Stomach (tissue), 8 donors: ENCODE measurements at regions not wholly inside any gene's neighbourhood (a gene's known extent, or its start where the extent isn't known, plus 50 kb on each side); places are given as distances from the start of the nearest gene placed in this dataset.

Experiments used
- DNase-seq, 2 donors: peaks; one replicate each; pipeline versions ENCODE4 v3.0.0 to v3.0.0-alpha.2; 2013 to 2019
- H3K27ac ChIP-seq, 5 donors: fragments of 200-600 bp in 4 of 5; sonication (generic) in 4 of 5; one replicate each; pipeline ENCODE4 v1.5.1; 2013 to 2019; ENCODE audit warnings: mild to moderate bottlenecking in 1 of 5, moderate library complexity in 1 of 5
- H3K27me3 ChIP-seq, 3 donors: fragments of 200-600 bp; sonication (generic); one replicate each; pipeline ENCODE4 v1.5.1; 2017 to 2019; ENCODE audit warnings: mixed run types in 1 of 3
- H3K36me3 ChIP-seq, 4 donors: fragments of 200-600 bp; sonication (generic); 1 replicate in 3 of 4; 2 replicates in 1 of 4; pipeline ENCODE4 v1.5.1; 2016 to 2019
- H3K4me1 ChIP-seq, 4 donors: fragments of 200-600 bp; sonication (generic); one replicate each; pipeline ENCODE4 v1.5.1; 2016 to 2019
- H3K4me3 ChIP-seq, 4 donors: fragments of 200-600 bp; sonication (generic) in 3 of 4; one replicate each; pipeline ENCODE4 v1.5.1; 2016 to 2019; ENCODE audit warnings: mild to moderate bottlenecking in 1 of 4
- H3K9me3 ChIP-seq, 4 donors: fragments of 200-600 bp; sonication (generic); one replicate each; pipeline ENCODE4 v1.5.1; 2016 to 2019
- EP300 ChIP-seq: sonication (generic); formaldehyde crosslinking; IDR thresholded peaks from one replicate; pipeline ENCODE4 v1.6.1; 2017; ENCODE audit warnings: antibody characterized with exemption
- POLR2A ChIP-seq, 4 donors: fragments of 450-650 bp; IDR thresholded peaks; one replicate each; pipeline ENCODE4 v1.6.1; 2016; ENCODE audit warnings: antibody characterized with exemption in 4 of 4, control low read depth in 2 of 4, mild to moderate bottlenecking in 1 of 4, moderate library complexity in 1 of 4
- POLR2AphosphoS5 ChIP-seq, 3 donors: sonication (generic); formaldehyde crosslinking; IDR thresholded peaks; one replicate each; pipeline ENCODE4 v1.6.1; 2016; ENCODE audit warnings: antibody characterized with exemption in 3 of 3
- WGBS, 5 donors: extraction: QIAGEN DNeasy Blood & Tissue Kit in 3 of 5; methylation state at CpG; one replicate each; pipeline versions ENCODE4 v1.1.5 to v1.1.7; 2013 to 2018; 5-methylcytosine and 5-hydroxymethylcytosine counted together
- intact Hi-C: fragments of 100-400 bp; cut with DNase I; formaldehyde crosslinking; loops from one replicate; pipeline ENCODE4 v1.15.1; 2023; ENCODE audit warnings: low total_unique reads
- TF ChIP-seq, protein P1 (sequence below), 7 experiments: fragments of 450-650 bp in 4 of 7; fragments of 200-600 bp in 3 of 7; sonication (generic) in 3 of 7; IDR thresholded peaks; one replicate each; pipeline ENCODE4 v1.5.1; 2016 to 2019; ENCODE audit warnings: antibody characterized with exemption in 7 of 7, control low read depth in 2 of 7, mild to moderate bottlenecking in 1 of 7
- donor health status: healthy with polysubstance abuse.
- donor health status: Bipolar disorder and iron deficiency.
- donor health status: healthy.

GRCh38 chr10:78910476-78910875 is 158.3 kb upstream of the ZMIZ1 start:
- H3K36me3 ChIP-seq: no peaks in the 10 kb centered on the region
- no peak overlapping the region for H3K4me3 ChIP-seq
- intact Hi-C loops: no loop called here
- no peaks in the 10 kb centered on the region for H3K9me3 ChIP-seq
- H3K27ac ChIP-seq: no peak overlapping the region
- no peak for DNase-seq
- no peak for TF ChIP-seq POLR2AphosphoS5 (IDR thresholded peaks at IDR 0.05)
- no peak for TF ChIP-seq POLR2A (IDR thresholded peaks at IDR 0.05)
- TF ChIP-seq EP300: no peak
- TF ChIP-seq, protein P1, sequence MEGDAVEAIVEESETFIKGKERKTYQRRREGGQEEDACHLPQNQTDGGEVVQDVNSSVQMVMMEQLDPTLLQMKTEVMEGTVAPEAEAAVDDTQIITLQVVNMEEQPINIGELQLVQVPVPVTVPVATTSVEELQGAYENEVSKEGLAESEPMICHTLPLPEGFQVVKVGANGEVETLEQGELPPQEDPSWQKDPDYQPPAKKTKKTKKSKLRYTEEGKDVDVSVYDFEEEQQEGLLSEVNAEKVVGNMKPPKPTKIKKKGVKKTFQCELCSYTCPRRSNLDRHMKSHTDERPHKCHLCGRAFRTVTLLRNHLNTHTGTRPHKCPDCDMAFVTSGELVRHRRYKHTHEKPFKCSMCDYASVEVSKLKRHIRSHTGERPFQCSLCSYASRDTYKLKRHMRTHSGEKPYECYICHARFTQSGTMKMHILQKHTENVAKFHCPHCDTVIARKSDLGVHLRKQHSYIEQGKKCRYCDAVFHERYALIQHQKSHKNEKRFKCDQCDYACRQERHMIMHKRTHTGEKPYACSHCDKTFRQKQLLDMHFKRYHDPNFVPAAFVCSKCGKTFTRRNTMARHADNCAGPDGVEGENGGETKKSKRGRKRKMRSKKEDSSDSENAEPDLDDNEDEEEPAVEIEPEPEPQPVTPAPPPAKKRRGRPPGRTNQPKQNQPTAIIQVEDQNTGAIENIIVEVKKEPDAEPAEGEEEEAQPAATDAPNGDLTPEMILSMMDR (IDR thresholded peaks at IDR 0.05): no peak
- H3K4me1 ChIP-seq: peaks cover 6 to 17% (median 13%) of the 10 kb centered on the region in 4 donors
- H3K27me3 ChIP-seq: no peaks in the 10 kb centered on the region
- 89 to 100% (median 97%) methylated on average over 2 of the region's 2 CpGs for WGBS, 5 donors

GRCh38 chr10:78910886-78911285 is 157.9 kb upstream of the ZMIZ1 start:
- intact Hi-C loops: no loop called here
- no peaks in the 10 kb centered on the region for H3K27me3 ChIP-seq
- no peaks in the 10 kb centered on the region for H3K9me3 ChIP-seq
- peaks cover 6 to 17% (median 13%) of the 10 kb centered on the region in 4 donors for H3K4me1 ChIP-seq
- no peak for DNase-seq
- H3K36me3 ChIP-seq: no peaks in the 10 kb centered on the region
- H3K27ac ChIP-seq: no peak overlapping the region
- no peak for TF ChIP-seq EP300
- no peak for TF ChIP-seq POLR2A (IDR thresholded peaks at IDR 0.05)
- no peak for TF ChIP-seq POLR2AphosphoS5 (IDR thresholded peaks at IDR 0.05)
- TF ChIP-seq, protein P1 (IDR thresholded peaks at IDR 0.05): no peak
- WGBS, 5 donors: 94 to 96% (median 95%) methylated on average over 3 to 7 of the region's 7 CpGs
- no peak overlapping the region for H3K4me3 ChIP-seq

GRCh38 chr10:78911533-78912340 is 157.0 kb upstream of the ZMIZ1 start:
- H3K4me1 ChIP-seq: peaks cover 6 to 17% (median 13%) of the 10 kb centered on the region in 4 donors
- DNase-seq: no peak
- H3K36me3 ChIP-seq: no peaks in the 10 kb centered on the region
- intact Hi-C loops: no loop called here
- no peaks in the 10 kb centered on the region for H3K27me3 ChIP-seq
- no peak overlapping the region for H3K4me3 ChIP-seq
- H3K9me3 ChIP-seq: no peaks in the 10 kb centered on the region
- TF ChIP-seq POLR2AphosphoS5 (IDR thresholded peaks at IDR 0.05): no peak
- 57 to 69% (median 66%) methylated on average over 7 to 10 of the region's 10 CpGs for WGBS, 5 donors
- H3K27ac ChIP-seq: no peak overlapping the region

GRCh38 chr10:78912361-78913218 is 156.2 kb upstream of the ZMIZ1 start:
- peaks cover 6 to 17% (median 13%) of the 10 kb centered on the region in 4 donors for H3K4me1 ChIP-seq
- no peaks in the 10 kb centered on the region for H3K9me3 ChIP-seq
- WGBS, 5 donors: 74 to 87% (median 83%) methylated on average over 11 of the region's 11 CpGs
- H3K36me3 ChIP-seq: no peaks in the 10 kb centered on the region
- H3K4me3 ChIP-seq: no peak overlapping the region
- intact Hi-C loops: no loop called here
- no peak for TF ChIP-seq EP300
- TF ChIP-seq, protein P1 (IDR thresholded peaks at IDR 0.05): no peak
- TF ChIP-seq POLR2A (IDR thresholded peaks at IDR 0.05): no peak
- no peak for TF ChIP-seq POLR2AphosphoS5 (IDR thresholded peaks at IDR 0.05)
- DNase-seq: no peak
- no peak overlapping the region for H3K27ac ChIP-seq
- no peaks in the 10 kb centered on the region for H3K27me3 ChIP-seq
